Skin of body (tissue), 1 donor: ENCODE measurements at regions not wholly inside any gene's neighbourhood (a gene's known extent, or its start where the extent isn't known, plus 50 kb on each side); places are given as distances from the start of the nearest gene placed in this dataset.
"Not testable (repeated sequence)": the region's sequence is repeated elsewhere in the genome, so short reads cannot be mapped to it uniquely, and the experiment has no call there.

Experiments
- DNase-seq: peaks from one replicate; lab custom pipeline; 2025; lab: John Stamatoyannopoulos, UW

DNA sequence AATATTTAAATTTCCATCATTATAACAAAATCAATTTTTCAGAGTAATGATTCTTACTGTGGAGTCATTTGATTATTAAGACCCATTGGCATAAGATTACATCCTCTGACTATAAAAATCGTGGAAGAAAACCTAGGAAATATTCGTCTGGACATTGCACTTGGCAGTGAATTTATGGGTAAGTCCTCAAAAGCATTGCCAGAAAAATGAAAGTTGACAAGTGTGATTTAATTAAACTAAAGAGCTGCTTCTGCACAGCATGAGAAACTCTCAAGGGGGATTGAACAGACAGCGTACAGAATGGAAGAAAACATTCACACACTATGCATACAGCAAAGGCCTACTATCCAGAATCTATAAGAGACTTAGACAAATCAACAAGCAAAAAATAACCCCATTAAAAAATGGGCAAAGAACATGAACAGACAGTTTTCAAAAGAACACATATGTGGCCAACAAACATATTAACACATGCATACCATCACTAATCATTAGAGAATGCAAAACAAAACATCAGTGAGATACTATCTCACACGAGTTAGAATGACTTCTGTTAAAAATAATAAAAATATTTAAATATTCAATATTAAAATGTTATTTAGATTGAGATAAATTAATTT is 111.4 kb downstream of the CCDC74A start:
- not testable (repeated sequence) for DNase-seq

DNA sequence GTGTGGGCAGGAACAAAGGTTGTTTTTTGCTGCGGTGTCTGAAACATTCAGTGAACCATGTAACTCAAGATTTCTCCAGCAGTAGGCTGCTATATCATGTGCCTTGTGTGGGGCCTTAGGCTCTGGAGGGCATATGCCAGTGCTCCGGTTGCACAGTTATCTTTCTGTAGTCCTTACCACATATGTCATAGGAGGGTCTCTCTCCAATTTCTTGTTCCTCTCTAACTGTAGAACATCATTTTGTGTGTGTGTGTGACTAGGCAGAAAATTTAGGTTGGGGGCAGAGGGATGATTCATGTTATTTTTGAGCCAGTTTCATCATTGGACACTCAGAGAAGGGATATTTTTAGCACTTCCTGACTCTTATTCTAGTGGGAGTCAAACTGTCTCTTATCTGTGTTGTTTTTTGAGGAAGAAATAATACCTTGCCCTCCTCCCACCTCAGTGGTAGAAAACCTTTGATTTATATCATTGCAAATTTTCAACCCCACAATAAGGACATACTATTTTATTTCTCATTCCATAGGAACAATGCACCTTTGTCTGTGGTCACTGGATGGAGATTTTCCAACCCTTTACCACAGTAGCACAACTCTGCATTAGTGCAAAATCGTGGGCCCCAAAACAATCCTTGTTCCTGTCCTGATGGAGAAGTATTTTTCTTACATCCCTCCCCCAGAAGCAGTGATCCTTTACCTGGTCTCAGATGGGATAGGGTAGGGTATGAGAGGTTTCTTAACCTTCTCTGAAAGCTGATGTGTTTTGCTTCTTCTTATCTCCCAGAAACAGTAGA is 113.9 kb downstream of the CCDC74A start:
- no peak for DNase-seq

DNA sequence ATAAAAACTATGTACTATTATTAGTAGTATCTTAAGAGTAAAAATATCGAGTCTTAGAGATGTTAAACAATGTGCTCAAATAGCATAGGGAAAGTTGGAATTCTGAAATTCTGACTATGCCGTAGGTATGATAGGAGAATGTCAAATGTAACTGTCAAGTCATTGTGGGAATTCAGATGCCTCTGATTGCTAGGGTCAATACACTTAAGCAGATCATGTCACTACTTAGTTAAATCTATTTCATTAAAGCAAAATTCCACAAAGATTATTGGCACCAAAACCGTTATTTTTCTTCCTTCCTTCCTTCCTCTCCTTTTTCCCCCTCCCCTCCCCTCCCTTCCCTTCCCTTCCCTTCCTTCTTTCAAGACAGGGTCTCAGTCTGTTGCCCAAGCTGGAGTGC is 115.5 kb downstream of the CCDC74A start:
- not testable (repeated sequence) for DNase-seq

DNA sequence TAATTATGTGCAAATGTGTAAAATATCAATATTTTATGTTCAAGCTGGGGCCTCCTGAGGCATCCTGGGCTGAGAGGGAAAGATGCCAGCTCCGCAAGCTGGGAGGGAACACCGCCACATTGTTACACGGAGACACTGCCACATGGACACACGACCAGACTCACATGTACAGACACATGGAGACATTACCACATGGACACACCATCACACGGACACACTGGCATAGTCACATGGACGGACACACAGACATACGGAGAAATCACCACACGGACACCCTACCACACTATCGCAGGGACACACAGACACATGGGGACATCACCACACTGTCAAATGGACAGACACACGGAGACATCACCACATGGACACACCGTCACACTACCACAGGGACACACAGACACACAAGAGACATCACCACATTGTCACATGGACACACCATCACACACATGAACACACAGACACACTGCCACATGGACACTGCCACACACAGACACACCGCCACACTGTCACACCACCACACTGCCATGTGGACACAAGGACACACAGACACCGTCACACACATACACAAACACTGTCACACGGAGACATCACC is 117.6 kb downstream of the CCDC74A start:
- DNase-seq = no peak

DNA sequence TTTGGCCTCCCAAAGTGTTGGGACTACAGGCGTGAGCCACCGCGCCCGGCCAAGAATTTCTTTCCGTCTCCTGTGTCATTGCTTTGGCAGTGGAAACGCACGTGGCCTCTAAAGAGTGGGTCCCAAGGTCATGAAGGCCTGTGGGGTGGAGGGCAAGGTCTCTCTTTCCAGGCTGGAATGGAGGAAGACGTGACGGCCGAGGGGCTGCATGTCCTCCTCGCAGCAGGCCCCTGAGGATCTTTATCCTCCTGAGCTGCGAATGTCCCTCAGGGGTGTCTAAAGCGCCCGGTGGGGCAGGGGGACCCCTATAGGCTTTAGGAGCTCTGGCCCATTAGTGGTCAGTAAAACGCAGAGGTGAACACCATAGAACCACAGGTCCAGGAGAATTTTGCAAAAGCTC is 118.5 kb downstream of the CCDC74A start:
- not testable (repeated sequence) for DNase-seq

DNA sequence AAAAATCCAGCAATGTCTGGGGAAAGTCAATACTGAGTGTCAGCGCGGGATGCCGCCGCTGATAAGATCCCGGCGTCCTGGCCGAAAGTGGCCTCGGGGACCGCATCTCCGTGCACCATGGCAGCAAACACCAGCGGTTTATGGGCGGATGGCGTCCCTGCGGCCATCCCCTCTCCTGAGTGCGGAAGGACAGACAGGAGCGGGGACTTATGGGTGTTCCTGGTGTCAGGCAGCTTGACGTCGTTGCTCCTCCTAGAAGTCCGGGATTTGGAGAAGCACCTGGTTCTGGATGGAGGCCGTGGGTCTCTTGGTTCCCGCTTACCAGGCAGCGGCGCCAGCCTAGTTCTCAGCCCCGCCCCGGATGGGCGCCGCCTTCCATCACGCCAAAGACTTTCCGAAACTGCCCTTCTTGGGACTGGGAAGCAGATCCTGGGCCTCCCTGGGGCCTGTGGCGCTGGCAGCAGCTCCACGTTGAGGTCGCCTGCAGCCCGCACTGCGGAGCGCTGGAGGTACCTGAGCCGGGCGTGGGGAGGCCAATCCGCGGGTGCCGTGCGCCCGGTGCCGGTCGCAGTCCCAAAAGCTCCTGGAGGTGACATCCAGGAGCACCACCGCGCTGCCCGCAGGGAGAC is 119.1 kb downstream of the CCDC74A start:
- DNase-seq = no peak

DNA sequence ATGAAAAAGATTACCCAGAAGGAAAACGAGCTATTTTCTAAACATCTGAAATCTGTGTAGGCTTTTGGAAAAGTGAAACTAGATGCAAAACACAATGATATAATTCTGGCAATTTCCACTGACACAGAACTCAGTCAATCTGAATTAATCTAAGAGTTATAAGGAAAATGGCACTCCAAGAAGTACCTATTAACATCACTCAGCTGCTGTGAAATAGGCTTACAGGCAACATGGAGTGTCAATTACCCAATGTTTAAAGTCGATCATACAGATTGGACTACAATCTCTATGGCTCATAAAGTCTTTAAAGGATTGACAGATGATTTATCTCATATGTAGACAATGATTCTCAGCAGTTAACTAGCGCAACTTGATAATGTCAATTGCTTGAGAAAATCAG is 120.9 kb downstream of the CCDC74A start:
- DNase-seq = not testable (repeated sequence)

DNA sequence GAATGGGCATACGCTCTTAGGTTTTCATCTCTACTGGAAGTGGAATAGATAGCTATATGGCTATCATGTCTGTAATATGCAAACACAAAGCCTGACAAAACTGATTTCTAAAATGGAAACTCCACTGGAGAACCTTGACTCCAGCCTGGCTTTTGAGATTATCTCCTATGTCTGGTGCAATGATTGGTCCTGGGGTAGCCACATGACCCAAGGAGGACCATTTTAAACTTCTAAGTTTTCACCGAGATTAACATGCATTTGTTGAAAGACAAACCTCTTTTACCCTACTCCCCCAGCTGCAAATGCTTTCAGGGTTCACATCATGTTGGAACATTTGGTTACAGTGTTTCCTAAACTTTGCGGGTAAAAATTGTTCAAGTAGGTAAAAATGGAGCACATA is 124.6 kb downstream of the CCDC74A start:
- DNase-seq = not testable (repeated sequence)

DNA sequence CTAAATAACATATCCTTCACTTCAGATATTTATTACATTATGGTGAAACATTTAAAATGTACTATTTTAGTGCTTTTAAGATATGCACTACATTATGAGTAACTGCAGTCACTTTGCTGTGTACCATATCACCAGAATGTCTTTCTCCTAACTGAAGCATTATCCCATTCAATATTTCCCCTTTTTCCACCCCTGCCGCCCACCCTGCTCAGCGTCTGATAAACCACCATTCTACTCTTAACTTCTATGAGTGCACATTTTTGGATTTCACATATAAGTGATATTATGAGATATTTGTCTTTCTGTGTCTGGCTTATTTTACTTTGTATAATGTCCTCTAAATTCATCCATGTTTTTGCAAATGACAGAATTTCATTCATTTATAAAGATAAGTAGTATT is 126.4 kb downstream of the CCDC74A start:
- not testable (repeated sequence) for DNase-seq

DNA sequence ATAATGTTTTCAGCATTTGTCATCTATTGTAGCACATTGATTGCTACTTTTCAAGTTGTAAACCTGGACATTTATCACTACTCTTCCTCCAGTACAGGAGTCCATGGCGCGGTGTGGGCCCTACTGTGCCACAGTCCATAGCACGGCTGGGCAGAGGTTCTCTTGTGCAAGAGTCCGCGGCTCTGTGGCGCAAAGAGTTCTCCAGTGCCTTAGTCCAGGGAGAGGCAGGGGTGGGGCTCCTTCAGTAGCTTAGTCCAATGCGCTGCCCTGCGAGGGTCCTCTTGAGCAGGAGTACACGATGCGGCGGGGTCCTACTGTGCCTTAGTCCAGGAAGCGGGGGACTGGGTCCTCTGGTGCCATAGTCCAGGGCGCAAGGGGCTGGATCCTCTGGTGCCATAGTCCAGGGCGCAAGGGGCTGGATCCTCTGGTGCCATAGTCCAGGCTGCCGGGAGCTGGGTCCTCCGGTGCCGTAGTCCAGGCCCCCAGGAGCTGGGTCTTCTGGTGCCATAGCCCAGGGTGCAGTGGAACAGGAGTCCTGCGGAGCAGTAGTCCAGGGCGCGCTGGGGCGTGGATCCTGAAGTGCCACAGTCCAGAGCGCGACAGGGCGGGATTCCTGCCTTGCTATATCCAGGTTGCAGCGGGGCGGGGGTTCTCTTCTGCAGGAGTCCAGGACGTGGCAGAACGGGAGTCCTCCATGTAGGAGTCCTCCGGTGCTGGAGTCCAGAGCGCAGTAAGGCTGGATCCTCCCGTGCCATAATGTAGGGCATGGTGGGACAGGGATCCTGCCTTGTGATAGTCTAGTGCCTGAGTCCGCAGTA is 129.3 kb downstream of the CCDC74A start:
- no peak for DNase-seq

DNA sequence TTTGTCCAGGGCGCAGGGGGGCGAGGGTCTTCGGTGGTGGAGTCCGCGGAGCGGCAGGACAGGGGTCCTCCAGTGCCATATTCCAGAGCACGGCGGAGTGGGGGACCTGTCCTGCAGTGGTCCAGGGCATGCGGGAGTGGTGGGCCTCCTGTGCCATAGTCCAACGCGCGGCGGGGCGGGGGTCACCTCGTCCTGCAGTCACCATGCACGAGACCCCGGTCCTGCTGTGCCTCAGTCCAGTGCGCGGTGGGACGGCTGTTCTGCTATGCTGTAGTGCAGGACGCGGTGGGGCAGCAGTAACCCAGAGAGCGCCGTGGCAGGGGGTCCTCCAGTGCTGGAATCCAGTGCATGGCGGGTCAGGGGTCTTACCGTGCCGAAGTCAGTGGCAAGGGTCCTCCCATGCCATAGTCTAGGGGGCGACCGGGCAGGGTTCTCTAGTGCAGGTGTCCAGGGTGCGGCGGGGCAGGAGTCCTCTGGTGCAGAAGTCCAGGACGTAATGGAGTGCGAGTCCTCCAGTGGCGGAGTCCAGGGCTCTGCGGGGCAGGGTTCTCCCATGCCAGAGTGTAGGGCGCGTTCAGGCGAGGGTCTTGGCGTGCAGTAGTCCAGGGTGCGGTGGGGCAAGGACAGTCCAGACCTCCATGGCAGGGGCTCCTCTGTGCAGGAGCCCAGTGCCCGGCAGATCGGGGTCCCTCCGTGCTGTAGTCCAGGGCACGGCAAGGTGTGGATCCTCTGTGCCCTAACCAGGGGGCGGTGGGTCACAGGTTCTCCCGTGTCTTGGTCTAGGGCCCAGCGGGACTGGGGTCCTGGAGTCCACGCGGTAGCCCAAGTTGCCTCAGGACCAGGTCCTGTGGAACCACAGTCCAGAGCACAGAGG is 130.4 kb downstream of the CCDC74A start:
- DNase-seq = no peak

DNA sequence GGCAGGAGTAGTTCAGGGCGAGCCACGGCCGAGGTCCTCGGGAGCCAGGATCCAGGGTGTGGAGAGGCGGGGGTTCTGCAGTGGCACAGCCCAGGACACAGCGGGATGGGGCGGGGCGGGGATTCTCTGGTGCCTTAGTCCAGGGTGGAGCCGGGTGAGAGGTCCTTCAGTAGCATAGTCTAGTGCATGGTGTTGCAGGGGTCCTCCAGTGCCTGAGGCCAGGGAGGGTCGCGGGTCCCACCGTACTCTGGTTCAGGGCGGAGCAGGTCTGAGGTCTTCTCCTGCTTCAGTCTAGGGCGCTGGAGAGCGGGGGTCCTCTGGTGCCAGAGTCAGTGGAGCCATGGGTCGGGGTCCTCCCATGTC is 131.1 kb downstream of the CCDC74A start:
- DNase-seq = no peak

DNA sequence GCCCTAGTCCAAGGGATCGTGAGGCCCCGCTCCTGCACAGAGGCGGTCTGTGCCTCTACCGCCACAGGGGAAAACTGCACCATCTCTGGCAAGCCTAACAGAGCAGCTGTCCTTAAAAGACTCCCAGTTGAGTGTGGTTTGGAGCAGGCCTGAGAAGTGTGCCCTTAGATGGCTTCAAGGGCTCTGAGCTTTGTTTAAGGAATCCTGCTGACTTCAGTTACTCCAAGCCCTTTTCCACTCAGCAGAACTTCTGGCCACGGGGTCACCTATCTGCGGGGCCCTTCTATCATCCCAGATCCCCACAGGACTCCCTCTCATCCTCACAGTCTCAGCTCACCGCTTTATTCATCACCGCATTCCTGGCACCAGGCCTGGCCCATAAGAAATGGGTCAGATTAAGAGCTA is 131.5 kb downstream of the CCDC74A start:
- DNase-seq = no peak

DNA sequence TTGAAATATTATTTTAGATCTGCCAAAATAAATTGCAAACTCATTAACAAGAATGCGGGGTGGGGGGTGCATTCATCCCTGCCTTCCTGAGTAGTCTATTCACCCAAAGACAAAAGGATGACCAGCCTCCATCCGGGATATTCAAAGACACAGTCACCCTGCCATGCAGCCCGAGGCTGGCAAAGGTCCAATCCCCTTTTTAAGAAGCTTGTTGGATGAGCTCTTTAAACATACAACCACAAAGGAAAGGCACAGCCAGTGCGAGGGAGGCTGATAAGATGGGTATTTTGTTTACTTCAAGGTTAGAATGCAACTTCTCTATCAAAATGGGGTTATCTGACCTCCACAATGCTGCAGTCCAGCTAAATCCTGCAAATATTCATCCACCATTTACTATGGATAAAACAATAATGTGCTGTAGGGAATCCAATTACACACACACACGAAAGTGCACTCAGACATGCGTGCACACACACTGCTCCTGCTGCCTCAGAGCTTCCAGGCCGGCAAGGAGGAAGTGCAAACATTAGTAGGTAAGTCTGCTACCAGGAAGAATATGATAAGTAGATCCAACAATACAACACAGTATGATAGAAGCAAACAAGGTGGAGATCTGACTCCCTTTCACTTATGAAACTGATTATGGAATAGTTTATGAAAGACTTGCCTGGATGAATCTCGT is 133.6 kb downstream of the CCDC74A start:
- not testable (repeated sequence) for DNase-seq

DNA sequence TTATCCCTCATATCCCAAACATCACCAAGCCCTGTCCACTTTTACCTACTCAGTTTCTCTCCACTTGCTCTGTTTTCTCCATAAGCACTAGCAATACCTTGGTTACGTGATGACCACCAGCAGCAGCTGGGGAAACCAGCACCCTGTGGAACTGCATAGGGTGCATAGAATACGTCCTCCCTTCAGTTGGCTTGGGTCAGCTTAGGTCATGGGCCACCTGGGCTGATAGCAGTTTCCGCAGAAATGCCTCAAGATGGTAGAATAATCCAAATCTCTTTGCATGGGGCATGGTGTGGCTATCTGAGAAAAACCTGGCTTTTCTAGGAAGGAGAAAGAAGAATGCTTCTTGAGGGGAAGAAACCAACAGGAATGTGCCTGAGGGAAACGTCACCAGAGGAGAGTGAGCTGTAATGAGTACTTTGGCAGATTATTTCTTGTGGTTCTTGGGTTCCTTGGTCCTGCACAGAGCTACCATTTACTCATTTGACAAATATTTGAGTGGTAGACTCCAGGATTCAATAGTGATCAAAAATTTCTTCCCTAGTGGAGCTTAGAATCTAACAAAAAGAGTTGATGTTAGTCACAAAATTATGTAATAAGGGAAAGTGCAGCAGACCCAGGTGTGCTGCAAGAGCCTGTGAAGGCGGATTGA is 134.3 kb downstream of the CCDC74A start:
- DNase-seq = not testable (repeated sequence)

DNA sequence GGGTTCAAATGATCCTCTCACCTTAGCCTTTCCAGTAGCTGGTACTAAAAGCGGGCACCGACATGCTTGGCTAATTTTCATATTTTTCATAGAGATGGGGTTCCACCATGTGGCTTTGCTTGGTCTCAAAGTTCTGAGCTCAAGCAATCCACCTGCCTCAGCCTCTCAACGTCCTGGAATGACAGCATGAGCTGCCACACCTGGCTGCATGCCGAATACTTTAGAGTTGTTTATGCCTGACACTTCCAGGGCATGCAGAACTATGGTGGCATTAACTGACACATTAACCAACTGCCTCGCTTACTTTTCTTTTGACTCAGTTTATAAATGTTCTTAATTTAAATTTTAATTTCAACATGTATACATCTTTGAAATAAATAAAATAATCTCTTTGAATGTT is 135.8 kb downstream of the CCDC74A start:
- not testable (repeated sequence) for DNase-seq

DNA sequence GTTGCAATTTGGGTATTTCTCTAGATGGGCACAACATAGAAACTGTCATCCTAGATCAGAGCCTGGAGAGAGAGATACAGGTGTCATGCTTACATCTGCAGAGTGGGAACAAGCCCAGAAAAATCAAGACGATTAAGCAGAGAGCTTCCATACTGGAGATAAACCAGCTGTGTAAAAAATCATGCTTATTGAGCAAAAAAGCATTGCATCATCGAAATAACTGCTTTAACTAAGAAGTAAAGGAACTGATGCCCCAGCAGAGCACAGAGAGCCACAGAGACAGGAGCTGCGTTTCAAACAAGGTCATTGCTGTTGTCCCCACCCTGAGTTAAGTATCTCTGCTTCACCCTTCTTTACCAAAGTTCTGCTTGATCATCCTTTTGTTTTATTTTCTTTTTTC is 138.0 kb downstream of the CCDC74A start:
- not testable (repeated sequence) for DNase-seq

DNA sequence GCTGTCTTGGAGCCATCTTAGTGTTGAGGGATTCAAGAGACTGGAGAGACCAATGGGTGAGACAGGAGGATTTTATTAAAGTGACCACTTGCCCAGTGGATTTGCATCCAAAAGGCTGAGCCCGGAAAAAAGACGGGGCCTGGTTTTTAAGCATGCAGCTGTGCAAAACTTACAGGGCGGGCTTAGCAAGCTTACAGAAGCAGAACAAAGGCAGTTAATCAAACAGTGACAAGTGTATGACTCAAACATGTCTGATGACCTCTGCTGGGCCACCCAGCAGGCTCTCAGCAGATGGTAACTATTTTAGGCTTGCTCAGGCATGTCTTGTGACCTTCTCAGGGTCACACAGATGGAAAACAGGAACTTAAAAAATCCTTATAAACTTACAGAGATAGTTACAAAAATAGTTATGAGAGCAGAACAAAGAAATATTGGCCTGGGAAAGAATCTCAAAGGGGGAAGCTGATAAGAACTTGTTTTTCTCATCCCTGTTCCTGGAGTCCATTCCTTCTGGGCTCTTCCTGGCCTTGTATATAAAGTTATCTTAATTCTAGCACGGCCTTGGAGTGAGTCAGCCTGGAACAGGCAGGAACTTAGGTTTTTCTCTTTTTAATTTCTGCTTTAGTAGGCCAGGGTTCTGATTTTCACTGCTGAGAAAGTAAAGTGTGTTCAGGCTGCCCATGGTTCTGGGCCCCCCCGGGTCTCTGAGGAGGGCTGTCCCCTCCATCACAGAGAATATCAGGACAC is 141.3 kb downstream of the CCDC74A start:
- not testable (repeated sequence) for DNase-seq
